Hematopoietic multipotent progenitor cell treated with erythropoietin and hydrocortisone succinate and interleukin-3 and kit ligand, for 8 days (in vitro differentiated cells): ENCODE measurements at regions not wholly inside any gene's neighbourhood (a gene's known extent, or its start where the extent isn't known, plus 50 kb on each side); places are given as distances from the start of the nearest gene placed in this dataset.

Source experiments
- DNase-seq: peaks from one replicate; pipeline ENCODE4 v3.0.0-alpha.2; 2015

GRCh38 chr10:123952099-123952498 is 60.5 kb upstream of the CPXM2 start:
- DNase-seq, result no peak

GRCh38 chr10:123948030-123948823 is 56.6 kb upstream of the CPXM2 start:
- no peak for DNase-seq

GRCh38 chr10:123945325-123945920 is 53.8 kb upstream of the CPXM2 start:
- DNase-seq, result peak; percentile 7

- no peak for DNase-seq
Observed at GRCh38 chr10:123944661-123945060, 53.1 kb upstream of the CPXM2 start.

- DNase-seq, result no peak
Observed at GRCh38 chr10:123943307-123943706, 51.7 kb upstream of the CPXM2 start.

- no peak for DNase-seq
Observed at GRCh38 chr10:123942114-123942861, 50.7 kb upstream of the CPXM2 start.
